ENCODE measurements at regions not wholly inside any gene's neighbourhood (a gene's known extent, or its start where the extent isn't known, plus 50 kb on each side); places are given as distances from the start of the nearest gene placed in this dataset.

DNA sequence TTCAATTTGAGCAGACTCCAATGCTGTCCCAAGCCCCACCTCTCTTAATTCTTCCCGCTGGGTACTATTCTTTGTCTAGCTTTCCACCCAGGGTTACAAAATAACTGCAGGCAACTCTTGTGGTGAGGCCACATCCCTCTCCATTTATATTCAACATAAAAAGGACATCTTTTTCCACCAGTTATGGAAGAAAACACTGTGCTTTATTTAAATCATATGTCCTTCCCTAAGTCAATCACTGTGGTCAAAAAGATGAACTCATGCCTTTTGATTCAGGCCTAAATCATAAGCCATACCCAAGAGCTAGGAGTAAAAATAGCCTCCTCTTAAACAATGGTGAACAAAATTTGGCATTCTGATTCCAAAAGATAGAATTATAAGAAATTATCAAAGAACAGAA lies 386.0 kb downstream of the SEMA3D start:
- no peaks in the 10 kb centered on the region for H3K4me1 ChIP-seq (replicated peaks in 1 of 2)
- no peak for TF ChIP-seq POLR2A (IDR thresholded peaks at IDR 0.05)
- TF ChIP-seq, protein P1, sequence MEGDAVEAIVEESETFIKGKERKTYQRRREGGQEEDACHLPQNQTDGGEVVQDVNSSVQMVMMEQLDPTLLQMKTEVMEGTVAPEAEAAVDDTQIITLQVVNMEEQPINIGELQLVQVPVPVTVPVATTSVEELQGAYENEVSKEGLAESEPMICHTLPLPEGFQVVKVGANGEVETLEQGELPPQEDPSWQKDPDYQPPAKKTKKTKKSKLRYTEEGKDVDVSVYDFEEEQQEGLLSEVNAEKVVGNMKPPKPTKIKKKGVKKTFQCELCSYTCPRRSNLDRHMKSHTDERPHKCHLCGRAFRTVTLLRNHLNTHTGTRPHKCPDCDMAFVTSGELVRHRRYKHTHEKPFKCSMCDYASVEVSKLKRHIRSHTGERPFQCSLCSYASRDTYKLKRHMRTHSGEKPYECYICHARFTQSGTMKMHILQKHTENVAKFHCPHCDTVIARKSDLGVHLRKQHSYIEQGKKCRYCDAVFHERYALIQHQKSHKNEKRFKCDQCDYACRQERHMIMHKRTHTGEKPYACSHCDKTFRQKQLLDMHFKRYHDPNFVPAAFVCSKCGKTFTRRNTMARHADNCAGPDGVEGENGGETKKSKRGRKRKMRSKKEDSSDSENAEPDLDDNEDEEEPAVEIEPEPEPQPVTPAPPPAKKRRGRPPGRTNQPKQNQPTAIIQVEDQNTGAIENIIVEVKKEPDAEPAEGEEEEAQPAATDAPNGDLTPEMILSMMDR (IDR thresholded peaks at IDR 0.05) = no peak
- no peak for DNase-seq
- H3K4me3 ChIP-seq = no peak overlapping the region
- intact Hi-C loops (cut with DNase I) = no loop called here
- H3K36me3 ChIP-seq (replicated peaks in 1 of 2) = no peaks in the 10 kb centered on the region
- WGBS, 4 donors = 88 to 96% (median 93%) methylated on average over 1 of the region's 1 CpG
- H3K9me3 ChIP-seq (replicated peaks in 1 of 3) = no peaks in the 10 kb centered on the region
- no peak overlapping the region for H3K27ac ChIP-seq
- H3K27me3 ChIP-seq = no peaks in the 10 kb centered on the region

DNA sequence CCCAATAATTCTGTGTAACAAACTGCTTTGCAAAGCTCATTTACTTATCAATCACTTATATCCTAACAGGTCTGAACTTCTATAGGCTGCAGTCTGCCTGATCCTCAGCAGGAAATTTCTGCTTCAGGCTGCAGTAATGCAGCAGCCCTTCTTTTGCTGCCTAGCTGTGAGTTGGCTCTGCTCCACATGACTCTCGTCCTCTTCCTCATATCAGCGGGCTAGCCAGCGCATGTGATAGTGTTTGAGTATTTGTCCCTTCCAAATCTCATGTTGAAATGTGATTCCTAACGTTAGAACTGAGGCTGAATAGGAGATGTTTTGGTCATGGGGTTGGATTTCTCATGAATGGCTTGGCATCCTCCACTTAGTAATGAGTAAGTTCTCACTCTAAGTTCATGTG lies 387.8 kb downstream of the SEMA3D start:
- Histone ChIP-seq H3K9me3 (replicated peaks in 1 of 3) (no peaks in the 10 kb centered on the region), H3K4me3 (no peak overlapping the region), H3K27me3 (no peaks in the 10 kb centered on the region), H3K4me1 (replicated peaks in 1 of 2) (no peaks in the 10 kb centered on the region), H3K27ac (no peak overlapping the region), H3K36me3 (replicated peaks in 1 of 2) (no peaks in the 10 kb centered on the region)
- 59 to 70% (median 65%) methylated on average over 4 of the region's 4 CpGs for WGBS, 4 donors
- TF ChIP-seq, protein P1 (IDR thresholded peaks at IDR 0.05) = no peak
- TF ChIP-seq POLR2A (IDR thresholded peaks at IDR 0.05) = no peak
- intact Hi-C loops (cut with DNase I) = no loop called here
- DNase-seq = no peak

DNA sequence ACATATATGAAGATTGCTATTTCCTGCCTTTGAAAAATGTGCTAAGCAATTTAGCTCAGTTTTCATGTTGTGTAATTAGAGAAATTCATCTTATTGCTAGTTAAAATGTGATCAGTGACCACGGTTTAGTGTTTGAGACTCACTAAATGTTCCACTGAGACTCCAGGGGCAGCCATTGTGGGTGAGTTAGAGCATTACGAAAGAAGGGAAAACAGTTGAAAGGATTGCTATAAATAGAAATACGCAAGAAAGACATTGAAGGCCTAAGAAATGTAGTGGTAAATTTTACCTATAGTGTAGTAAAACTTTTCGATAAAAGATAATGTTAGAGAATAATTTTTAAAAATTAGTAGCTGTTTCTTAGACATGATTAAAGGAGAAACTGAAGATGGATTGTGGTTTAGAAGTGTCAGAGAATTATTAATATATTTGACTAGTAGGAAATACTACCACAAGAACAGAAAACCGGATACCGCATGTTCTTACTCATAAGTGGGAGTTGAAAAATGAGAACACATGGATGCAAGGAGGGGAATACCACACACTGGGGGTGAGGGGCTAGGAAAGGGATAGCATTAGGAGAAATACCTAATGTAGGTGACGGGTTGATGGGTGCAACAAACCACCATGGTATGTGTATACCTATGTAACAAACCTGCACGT lies 394.5 kb downstream of the SEMA3D start:
- Histone ChIP-seq H3K4me3 (no peak overlapping the region), H3K27me3 (no peaks in the 10 kb centered on the region), H3K36me3 (replicated peaks in 1 of 2) (no peaks in the 10 kb centered on the region), H3K4me1 (replicated peaks in 1 of 2) (peaks cover 5 to 8% of the 10 kb centered on the region in 2 donors), H3K27ac (no peak overlapping the region), H3K9me3 (replicated peaks in 1 of 3) (no peaks in the 10 kb centered on the region)
- no peak for TF ChIP-seq POLR2A (IDR thresholded peaks at IDR 0.05)
- TF ChIP-seq, protein P1 (IDR thresholded peaks at IDR 0.05) = no peak
- no peak for DNase-seq
- intact Hi-C loops (cut with DNase I) = no loop called here
- 80 to 85% (median 83%) methylated on average over 8 of the region's 8 CpGs for WGBS, 4 donors

DNA sequence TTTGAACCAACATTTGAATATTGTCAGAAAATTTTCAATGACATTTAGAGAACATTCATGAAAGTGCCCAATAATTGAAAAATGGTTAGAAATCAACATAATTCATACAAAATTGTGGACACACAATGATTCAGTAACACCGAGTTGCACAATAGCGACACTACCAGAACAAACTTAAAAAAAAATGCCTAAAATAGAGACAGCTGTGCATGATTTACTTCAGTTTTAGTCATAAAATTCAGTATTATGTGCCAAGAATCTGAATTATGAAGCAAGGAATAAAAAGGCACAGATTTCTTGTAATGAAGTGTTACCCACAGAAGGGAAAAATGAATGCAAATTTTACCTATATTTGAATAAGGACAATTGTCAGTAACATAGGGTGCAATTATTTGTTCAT lies 396.0 kb downstream of the SEMA3D start:
- Histone ChIP-seq H3K27ac (no peak overlapping the region), H3K4me3 (no peak overlapping the region), H3K9me3 (replicated peaks in 1 of 3) (no peaks in the 10 kb centered on the region), H3K36me3 (replicated peaks in 1 of 2) (no peaks in the 10 kb centered on the region), H3K27me3 (no peaks in the 10 kb centered on the region), H3K4me1 (replicated peaks in 1 of 2) (peaks cover 5 to 8% of the 10 kb centered on the region in 2 donors)
- intact Hi-C loops (cut with DNase I) = no loop called here
- peak in 1 of 7 donors; percentile 14 for DNase-seq
- WGBS, 4 donors = 10 to 16% (median 12%) methylated on average over 2 of the region's 2 CpGs
- TF ChIP-seq, protein P1 (IDR thresholded peaks at IDR 0.05) = no peak
- no peak for TF ChIP-seq POLR2A (IDR thresholded peaks at IDR 0.05)
